Gastroesophageal sphincter (tissue), 4 donors: ENCODE measurements at regions not wholly inside any gene's neighbourhood (a gene's known extent, or its start where the extent isn't known, plus 50 kb on each side); places are given as distances from the start of the nearest gene placed in this dataset.

Experiments
- ATAC-seq: fragments of 150-250 bp; one replicate; pipeline ENCODE4 v1.9.1; 2016; ENCODE audit warnings: mild to moderate bottlenecking, moderate library complexity
- H3K27ac ChIP-seq, 4 donors: fragments of 200-600 bp; sonication (generic) in 3 of 4; 1 replicate in 3 of 4; 2 replicates in 1 of 4; pipeline ENCODE4 v1.5.1; 2016 to 2019
- H3K27me3 ChIP-seq: fragments of 200-600 bp; sonication (generic); one replicate; pipeline ENCODE4 v1.5.1; 2019
- H3K36me3 ChIP-seq, 2 donors: fragments of 200-600 bp; sonication (generic); one replicate each; pipeline ENCODE4 v1.5.1; 2019; ENCODE audit warnings: control low read depth in 1 of 2
- H3K4me1 ChIP-seq, 3 donors: fragments of 200-600 bp; sonication (generic); 1 replicate in 2 of 3; 2 replicates in 1 of 3; pipeline ENCODE4 v1.5.1; 2016 to 2019; ENCODE audit warnings: control low read depth in 2 of 3
- H3K4me3 ChIP-seq, 2 donors: fragments of 200-600 bp; sonication (generic); one replicate each; pipeline ENCODE4 v1.5.1; 2019; ENCODE audit warnings: mild to moderate bottlenecking in 1 of 2, moderate library complexity in 1 of 2
- H3K9me3 ChIP-seq, 3 donors: fragments of 200-600 bp; sonication (generic); one replicate each; pipeline ENCODE4 v1.5.1; 2017 to 2019; ENCODE audit warnings: control low read depth in 2 of 3
- EP300 ChIP-seq: sonication (generic); formaldehyde crosslinking; IDR thresholded peaks from one replicate; pipeline ENCODE4 v1.6.1; 2017; ENCODE audit warnings: antibody characterized with exemption, mild to moderate bottlenecking
- POLR2A ChIP-seq, 2 donors: fragments of 450-650 bp; IDR thresholded peaks; one replicate each; pipeline ENCODE4 v1.6.1; 2017; ENCODE audit warnings: antibody characterized with exemption in 2 of 2, mild to moderate bottlenecking in 2 of 2, moderate library complexity in 1 of 2
- POLR2AphosphoS5 ChIP-seq: sonication (generic); formaldehyde crosslinking; IDR thresholded peaks from one replicate; pipeline ENCODE4 v1.6.1; 2017; ENCODE audit warnings: antibody characterized with exemption
- WGBS, 2 donors: methylation state at CpG; one replicate each; pipeline ENCODE4 v1.1.5; 2018; ENCODE audit warnings: low coverage in 1 of 2; 5-methylcytosine and 5-hydroxymethylcytosine counted together
- TF ChIP-seq, protein P1 (sequence below), 4 experiments: fragments of 200-600 bp in 2 of 4; fragments of 450-650 bp in 2 of 4; sonication (generic) in 1 of 4; IDR thresholded peaks; one replicate each; pipeline ENCODE4 v1.5.1; 2017 to 2019; ENCODE audit warnings: antibody characterized with exemption in 4 of 4, mild to moderate bottlenecking in 2 of 4, moderate library complexity in 2 of 4

DNA sequence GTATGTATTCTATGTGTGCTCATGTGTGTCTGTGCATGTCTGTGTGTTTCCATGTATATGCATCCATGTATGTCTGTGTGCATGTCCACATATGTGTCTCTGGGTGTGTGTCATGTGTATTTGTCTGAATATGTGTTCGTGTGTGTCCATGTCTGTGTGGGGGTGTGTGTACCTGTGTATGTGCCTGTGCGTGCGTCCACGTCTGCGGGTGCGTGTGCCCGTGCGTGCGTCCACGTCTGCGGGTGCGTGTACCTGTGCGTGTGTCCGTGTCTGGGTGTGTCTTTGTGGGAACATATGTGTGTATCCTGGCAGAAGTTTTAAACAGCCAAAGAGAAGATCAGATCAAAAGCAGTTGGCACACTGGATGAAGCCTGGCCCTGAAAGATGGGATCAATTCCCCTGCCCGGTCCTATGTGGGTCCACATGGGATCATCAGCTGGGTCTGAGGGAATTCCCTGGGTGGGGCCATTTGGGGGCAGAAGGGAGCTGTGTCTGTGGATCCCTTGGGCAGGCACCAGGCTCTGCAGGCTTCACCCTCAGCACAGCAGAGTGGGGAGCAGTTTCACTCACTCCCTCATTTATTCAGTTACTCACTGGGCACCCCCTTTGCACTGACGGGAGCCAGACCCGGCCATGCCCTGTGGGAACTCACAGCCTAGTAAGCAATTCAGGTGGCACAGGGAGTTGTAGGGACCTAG is 167.4 kb downstream of the MN1 start:
- Histone ChIP-seq H3K36me3 (no peaks in the 10 kb centered on the region), H3K27me3 (no peaks in the 10 kb centered on the region), H3K27ac (no peak overlapping the region), H3K9me3 (no peaks in the 10 kb centered on the region), H3K4me3 (no peak overlapping the region), H3K4me1 (peaks cover 0 to 25% (median 5%) of the 10 kb centered on the region in 3 donors)
- WGBS, 2 donors = 84% methylated on average over 11 of the region's 17 CpGs; no CpG with 5 or more reads in 1 of the 2 donors
- TF ChIP-seq, protein P1, sequence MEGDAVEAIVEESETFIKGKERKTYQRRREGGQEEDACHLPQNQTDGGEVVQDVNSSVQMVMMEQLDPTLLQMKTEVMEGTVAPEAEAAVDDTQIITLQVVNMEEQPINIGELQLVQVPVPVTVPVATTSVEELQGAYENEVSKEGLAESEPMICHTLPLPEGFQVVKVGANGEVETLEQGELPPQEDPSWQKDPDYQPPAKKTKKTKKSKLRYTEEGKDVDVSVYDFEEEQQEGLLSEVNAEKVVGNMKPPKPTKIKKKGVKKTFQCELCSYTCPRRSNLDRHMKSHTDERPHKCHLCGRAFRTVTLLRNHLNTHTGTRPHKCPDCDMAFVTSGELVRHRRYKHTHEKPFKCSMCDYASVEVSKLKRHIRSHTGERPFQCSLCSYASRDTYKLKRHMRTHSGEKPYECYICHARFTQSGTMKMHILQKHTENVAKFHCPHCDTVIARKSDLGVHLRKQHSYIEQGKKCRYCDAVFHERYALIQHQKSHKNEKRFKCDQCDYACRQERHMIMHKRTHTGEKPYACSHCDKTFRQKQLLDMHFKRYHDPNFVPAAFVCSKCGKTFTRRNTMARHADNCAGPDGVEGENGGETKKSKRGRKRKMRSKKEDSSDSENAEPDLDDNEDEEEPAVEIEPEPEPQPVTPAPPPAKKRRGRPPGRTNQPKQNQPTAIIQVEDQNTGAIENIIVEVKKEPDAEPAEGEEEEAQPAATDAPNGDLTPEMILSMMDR (IDR thresholded peaks at IDR 0.05) = no peak
- TF ChIP-seq EP300 (no peak), POLR2AphosphoS5 (no peak)
- no peak for ATAC-seq

DNA sequence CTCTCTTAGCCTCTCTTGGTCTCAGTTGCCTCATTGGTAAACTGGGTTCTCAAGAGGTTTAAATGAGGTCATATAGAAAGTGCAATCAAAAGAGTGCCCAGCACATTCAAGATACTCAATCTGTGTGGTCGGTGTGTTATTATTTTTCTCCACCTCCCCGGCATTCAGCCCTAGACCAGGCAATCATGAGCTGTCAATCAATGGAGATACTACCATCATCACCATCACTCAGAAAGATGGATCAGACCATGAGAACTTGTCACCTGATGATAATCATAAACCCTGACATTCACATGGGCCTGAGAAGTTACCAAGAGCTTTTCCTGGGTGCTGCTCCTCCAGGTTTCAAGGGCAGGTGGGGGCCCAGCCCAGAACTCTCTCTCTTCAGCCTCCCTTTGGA is 166.1 kb downstream of the MN1 start:
- H3K27ac ChIP-seq = no peak overlapping the region
- peaks cover 0 to 37% (median 5%) of the 10 kb centered on the region in 3 donors for H3K4me1 ChIP-seq
- H3K27me3 ChIP-seq = no peaks in the 10 kb centered on the region
- no peak overlapping the region for H3K4me3 ChIP-seq
- WGBS, 2 donors = 83% methylated on average over 1 of the region's 2 CpGs; no CpG with 5 or more reads in 1 of the 2 donors
- H3K36me3 ChIP-seq = no peaks in the 10 kb centered on the region
- ATAC-seq = no peak
- TF ChIP-seq, protein P1 (IDR thresholded peaks at IDR 0.05) = no peak
- TF ChIP-seq EP300 = no peak
- TF ChIP-seq POLR2AphosphoS5 = no peak
- H3K9me3 ChIP-seq = no peaks in the 10 kb centered on the region

DNA sequence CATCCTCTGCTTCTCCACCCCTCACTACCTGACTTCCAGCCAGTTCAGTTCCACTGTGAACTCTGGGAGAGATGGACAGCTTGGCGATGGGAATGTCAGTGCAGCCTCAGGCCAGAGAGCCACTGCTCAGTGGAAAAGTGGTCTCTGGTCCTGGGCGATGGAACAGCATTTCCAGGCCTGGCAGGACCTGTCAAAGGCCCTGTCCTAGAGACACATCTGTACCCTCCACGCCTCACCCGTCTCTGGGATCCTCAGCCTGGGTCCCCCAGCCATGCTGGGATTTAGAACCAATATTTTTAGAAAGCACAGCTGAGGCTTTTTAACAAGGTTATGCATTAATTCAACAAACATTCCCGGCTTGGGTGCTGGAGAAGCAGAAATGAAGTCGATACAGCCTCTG is 165.7 kb downstream of the MN1 start:
- Histone ChIP-seq H3K27me3 (no peaks in the 10 kb centered on the region), H3K9me3 (no peaks in the 10 kb centered on the region), H3K4me1 (peaks cover 0 to 41% (median 5%) of the 10 kb centered on the region in 3 donors), H3K27ac (no peak overlapping the region), H3K36me3 (no peaks in the 10 kb centered on the region), H3K4me3 (no peak overlapping the region)
- 78% methylated on average over 6 of the region's 6 CpGs; no CpG with 5 or more reads in 1 of the 2 donors for WGBS, 2 donors
- TF ChIP-seq, protein P1 (IDR thresholded peaks at IDR 0.05) = no peak
- TF ChIP-seq POLR2AphosphoS5 (no peak), EP300 (no peak), POLR2A (IDR thresholded peaks at IDR 0.05) (no peak)
- ATAC-seq = no peak

DNA sequence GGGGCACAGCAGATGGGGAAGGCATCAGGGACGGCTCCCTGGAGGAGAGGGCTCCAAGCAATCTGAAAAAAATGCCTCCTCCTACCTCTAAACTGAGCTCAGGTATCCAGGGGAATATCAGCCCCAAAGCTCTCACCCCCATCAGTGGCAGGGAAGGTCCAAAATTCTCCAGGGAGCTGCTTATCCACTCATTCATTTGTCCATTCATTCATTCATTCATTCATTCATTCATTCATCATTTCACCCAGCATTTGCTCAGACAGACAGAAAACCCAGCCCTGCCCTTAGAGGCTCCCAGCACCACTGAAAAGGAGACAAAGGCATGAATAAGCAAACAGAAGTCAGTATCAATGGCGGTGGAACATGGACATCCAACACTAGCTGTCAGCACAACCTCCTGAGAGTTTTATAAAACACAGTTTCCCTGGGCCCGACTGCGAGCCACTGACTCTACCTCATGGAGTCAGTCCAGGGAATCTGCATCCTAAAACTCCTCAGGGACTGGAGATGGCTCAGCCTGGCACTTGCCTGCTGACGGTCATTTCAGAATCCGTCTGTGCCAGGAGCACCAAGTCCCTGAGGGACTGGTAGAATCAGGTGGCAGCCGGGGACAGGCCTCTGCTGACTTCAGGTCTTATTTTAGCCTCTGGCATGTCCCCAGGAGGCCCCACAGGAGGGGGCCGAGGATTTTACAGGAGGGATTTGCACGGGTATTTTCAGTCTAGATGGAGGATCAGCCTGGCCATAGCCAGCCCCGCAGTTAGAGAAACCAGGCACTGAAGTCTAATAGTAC is 164.6 kb downstream of the MN1 start:
- peaks cover 0 to 51% (median 5%) of the 10 kb centered on the region in 3 donors for H3K4me1 ChIP-seq
- H3K9me3 ChIP-seq = no peaks in the 10 kb centered on the region
- H3K4me3 ChIP-seq = no peak overlapping the region
- H3K27me3 ChIP-seq = no peaks in the 10 kb centered on the region
- WGBS, 2 donors = 63 to 74% methylated on average over 2 to 8 of the region's 10 CpGs
- TF ChIP-seq EP300 (no peak), POLR2A (IDR thresholded peaks at IDR 0.05) (no peak), POLR2AphosphoS5 (no peak)
- TF ChIP-seq, protein P1 (IDR thresholded peaks at IDR 0.05) = no peak
- no peaks in the 10 kb centered on the region for H3K36me3 ChIP-seq
- no peak overlapping the region for H3K27ac ChIP-seq
- ATAC-seq = no peak

DNA sequence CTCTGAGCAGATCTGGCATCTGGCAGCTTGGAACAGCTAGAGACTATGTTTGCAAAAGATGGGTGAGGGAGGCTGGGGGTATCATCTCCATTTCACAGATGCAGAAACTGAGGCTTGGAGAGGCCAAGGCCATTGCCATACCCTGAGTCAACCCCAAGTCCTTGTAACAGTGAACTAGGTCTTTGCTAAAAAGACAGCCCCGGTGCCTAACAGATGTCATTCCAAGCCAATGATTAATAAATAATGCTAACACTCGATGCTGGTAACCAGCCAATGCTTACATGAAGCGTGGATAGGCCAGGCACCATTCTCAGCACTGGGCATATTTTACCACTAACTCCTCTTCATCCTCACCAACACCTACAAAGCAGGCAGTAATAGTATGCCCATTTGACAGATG is 164.0 kb downstream of the MN1 start:
- Histone ChIP-seq H3K4me1 (peaks cover 0 to 56% (median 5%) of the 10 kb centered on the region in 3 donors), H3K27ac (no peak overlapping the region), H3K9me3 (no peaks in the 10 kb centered on the region), H3K36me3 (no peaks in the 10 kb centered on the region), H3K27me3 (no peaks in the 10 kb centered on the region), H3K4me3 (no peak overlapping the region)
- no peak for ATAC-seq
- WGBS, 2 donors = 43 to 49% methylated on average over 3 of the region's 3 CpGs
- TF ChIP-seq EP300 = no peak
- no peak for TF ChIP-seq POLR2AphosphoS5
- TF ChIP-seq, protein P1 (IDR thresholded peaks at IDR 0.05) = no peak
- TF ChIP-seq POLR2A (IDR thresholded peaks at IDR 0.05) = no peak
